HG02970 (cell line): ENCODE measurements at regions not wholly inside any gene's neighbourhood (a gene's known extent, or its start where the extent isn't known, plus 50 kb on each side); places are given as distances from the start of the nearest gene placed in this dataset.
"Not testable (repeated sequence)": the region's sequence is repeated elsewhere in the genome, so short reads cannot be mapped to it uniquely, and the experiment has no call there.

Experiments used
- ATAC-seq: cut with Tn5 transposase; IDR thresholded peaks from one replicate; pipeline ENCODE4 v1.9.1; 2021; ENCODE audit warnings: mild to moderate bottlenecking, moderate library complexity, moderate number of reproducible peaks; ENCODE audit not compliant: unreplicated experiment, low FRiP score

- ATAC-seq: no peak
Observed at GRCh38 chr1:9440763-9441194, 98.5 kb upstream of the SLC25A33 start.

- no peak for ATAC-seq
Observed at GRCh38 chr1:9441451-9442133, 97.7 kb upstream of the SLC25A33 start.

GRCh38 chr1:9442278-9442846 is 96.9 kb upstream of the SLC25A33 start:
- ATAC-seq: no peak

GRCh38 chr1:9442986-9443385 is 96.3 kb upstream of the SLC25A33 start:
- no peak for ATAC-seq

- no peak for ATAC-seq
Observed at GRCh38 chr1:9443913-9444445, 95.3 kb upstream of the SLC25A33 start.

- ATAC-seq: no peak
Observed at GRCh38 chr1:9444532-9444931, 94.7 kb upstream of the SLC25A33 start.

- ATAC-seq: not testable (repeated sequence)
Observed at GRCh38 chr1:9445081-9445480, 94.2 kb upstream of the SLC25A33 start.

GRCh38 chr1:9447215-9447960 is 91.9 kb upstream of the SLC25A33 start:
- no peak for ATAC-seq

- no peak for ATAC-seq
Observed at GRCh38 chr1:9448132-9449109, 90.8 kb upstream of the SLC25A33 start.

GRCh38 chr1:9449110-9449627 is 90.1 kb upstream of the SLC25A33 start:
- ATAC-seq: no peak

GRCh38 chr1:9449976-9450696 is 89.1 kb upstream of the SLC25A33 start:
- no peak for ATAC-seq

GRCh38 chr1:9451081-9451480 is 88.2 kb upstream of the SLC25A33 start:
- ATAC-seq: no peak

GRCh38 chr1:9452516-9453140 is 86.6 kb upstream of the SLC25A33 start:
- no peak for ATAC-seq

- no peak for ATAC-seq
Observed at GRCh38 chr1:9453375-9453774, 85.9 kb upstream of the SLC25A33 start.

- ATAC-seq: no peak
Observed at GRCh38 chr1:9453779-9454418, 85.4 kb upstream of the SLC25A33 start.

- no peak for ATAC-seq
Observed at GRCh38 chr1:9454494-9455066, 84.7 kb upstream of the SLC25A33 start.

- no peak for ATAC-seq
Observed at GRCh38 chr1:9455487-9456234, 83.6 kb upstream of the SLC25A33 start.
